SU-DHL-6 (cell line): ENCODE measurements at regions not wholly inside any gene's neighbourhood (a gene's known extent, or its start where the extent isn't known, plus 50 kb on each side); places are given as distances from the start of the nearest gene placed in this dataset.
"Not testable (repeated sequence)": the region's sequence is repeated elsewhere in the genome, so short reads cannot be mapped to it uniquely, and the experiment has no call there.

Experiments used
- H2AFZ ChIP-seq: fragments of 200-600 bp; sonication (generic); 2 replicates; pipeline ENCODE4 v1.6.1; 2014; ENCODE audit warnings: low read depth, mild to moderate bottlenecking, moderate library complexity, mixed read lengths, antibody characterized with exemption, low read length; ENCODE audit not compliant: severe bottlenecking
- H3F3A ChIP-seq: fragments of 200-600 bp; shearing (Covaris generic); 2 replicates; pipeline ENCODE4 v1.6.0; 2016; ENCODE audit warnings: antibody characterized with exemption, mild to moderate bottlenecking; ENCODE audit not compliant: insufficient read depth
- H3K27ac ChIP-seq: fragments of 200-600 bp; sonication (generic); 2 replicates; pipeline ENCODE4 v1.5.1; 2016; ENCODE audit warnings: low read depth, mild to moderate bottlenecking, low read length, moderate library complexity, mixed read lengths
- H3K27me3 ChIP-seq: fragments of 200-600 bp; sonication (generic), shearing (Covaris generic); 2 replicates; pipeline ENCODE4 v1.6.0; 2014; ENCODE audit warnings: mild to moderate bottlenecking, low read length
- H3K36me3 ChIP-seq: fragments of 200-600 bp; sonication (generic); 2 replicates; pipeline ENCODE4 v1.6.1; 2014; ENCODE audit warnings: mild to moderate bottlenecking, low read length, mixed read lengths
- H3K4me2 ChIP-seq: fragments of 300-600, 200-600 bp; shearing (Covaris generic), sonication (generic); 2 replicates; pipeline ENCODE4 v1.6.0; 2014; ENCODE audit warnings: low read length, low read depth, mild to moderate bottlenecking; ENCODE audit not compliant: poor library complexity, severe bottlenecking
- H3K4me3 ChIP-seq: fragments of 200-600 bp; sonication (generic); 2 replicates; pipeline ENCODE4 v1.5.1; 2014; ENCODE audit warnings: antibody characterized with exemption, low read length, mild to moderate bottlenecking, mixed read lengths; ENCODE audit not compliant: insufficient read depth, poor library complexity, severe bottlenecking
- H3K79me2 ChIP-seq: fragments of 200-600 bp; sonication (generic); 2 replicates; pipeline ENCODE4 v1.6.1; 2014; ENCODE audit warnings: mild to moderate bottlenecking, low read length, moderate library complexity; ENCODE audit not compliant: insufficient read depth
- H3K9ac ChIP-seq: fragments of 200-600 bp; sonication (generic); 2 replicates; pipeline ENCODE4 v1.7.0; 2014; ENCODE audit warnings: mild to moderate bottlenecking, low read length
- H3K9me2 ChIP-seq: fragments of 200-600 bp; sonication (generic); replicated peaks from 2 replicates; pipeline ENCODE4 v1.6.1; 2014; ENCODE audit warnings: low read length; ENCODE audit not compliant: insufficient read depth
- H3K9me3 ChIP-seq: fragments of 200-600 bp; sonication (generic); 2 replicates; pipeline ENCODE4 v1.6.1; 2014; ENCODE audit warnings: low read length, mixed read lengths; ENCODE audit not compliant: insufficient read depth
- H4K20me1 ChIP-seq: fragments of 200-600 bp; sonication (generic); 2 replicates; pipeline ENCODE4 v1.6.1; 2014; ENCODE audit warnings: low read depth, mild to moderate bottlenecking, antibody characterized with exemption, low read length, moderate library complexity, mixed read lengths
- EZH2phosphoT487 ChIP-seq: fragments of 200-600 bp; sonication (generic), shearing (Covaris generic); conservative IDR thresholded peaks from 2 replicates; pipeline ENCODE4 v1.6.1; 2018; ENCODE audit warnings: mild to moderate bottlenecking, antibody characterized with exemption, low read length, moderate library complexity, mixed read lengths
- TF ChIP-seq, protein P1 (sequence below): fragments of 200-600 bp; sonication (generic); IDR thresholded peaks from one replicate; pipeline ENCODE4 v1.5.1; 2017; ENCODE audit warnings: antibody characterized with exemption, mild to moderate bottlenecking, low read length, moderate library complexity; ENCODE audit not compliant: insufficient read depth, poor library complexity, severe bottlenecking

DNA sequence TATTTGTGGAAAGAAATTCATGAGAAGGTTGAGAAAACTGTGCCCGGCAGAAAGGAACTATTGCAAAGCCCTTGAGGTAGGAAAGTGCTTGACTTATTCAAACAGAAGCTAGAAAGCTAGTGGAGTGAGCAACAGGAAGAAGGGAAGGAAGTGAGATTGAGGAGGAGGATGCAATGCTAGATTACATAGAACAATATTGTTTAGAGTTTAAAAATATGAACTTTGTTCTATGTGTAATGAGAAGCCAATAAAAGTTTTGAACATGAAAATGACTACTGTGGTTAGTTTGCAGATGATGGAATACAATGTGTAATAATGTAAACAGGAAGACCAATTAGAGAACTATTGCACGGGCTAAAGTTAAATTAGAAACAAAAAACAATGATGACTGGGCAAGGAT is 853.1 kb downstream of the TTLL7 start:
- H2AFZ ChIP-seq, H3K4me2 ChIP-seq: not testable (repeated sequence)

DNA sequence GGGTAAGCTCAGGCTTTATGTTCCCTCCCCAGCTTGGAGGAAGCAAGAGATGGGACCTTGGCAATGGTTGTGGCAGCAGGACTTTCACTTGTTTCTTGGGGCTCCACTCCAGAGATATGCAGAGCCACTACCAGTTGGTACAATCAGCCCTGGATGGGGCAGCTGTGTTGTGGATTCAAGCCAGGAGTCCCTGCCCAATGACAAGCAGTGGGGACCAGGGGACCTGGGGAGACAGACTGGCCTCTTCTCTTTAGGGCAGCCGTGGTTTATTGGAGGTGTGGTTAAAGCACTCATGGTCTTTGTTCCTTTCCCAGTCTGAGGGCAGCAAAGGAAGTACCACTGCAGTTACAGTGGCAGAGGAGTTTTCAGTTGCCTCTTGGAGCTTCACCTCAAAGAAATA is 856.1 kb downstream of the TTLL7 start:
- not testable (repeated sequence) for H3K9me3 ChIP-seq, H3K4me3 ChIP-seq, H3K9me2 ChIP-seq, H4K20me1 ChIP-seq, H3K27ac ChIP-seq, H3K36me3 ChIP-seq, H3K4me2 ChIP-seq, H3F3A ChIP-seq, H2AFZ ChIP-seq, H3K27me3 ChIP-seq, H3K9ac ChIP-seq, H3K79me2 ChIP-seq

More for the DNA sequence above, 853.1 kb downstream of the TTLL7 start:
- H3F3A ChIP-seq, H3K27ac ChIP-seq, H3K36me3 ChIP-seq, H3K79me2 ChIP-seq, H3K27me3 ChIP-seq, H3K9me3 ChIP-seq, H4K20me1 ChIP-seq, H3K9me2 ChIP-seq, H3K4me3 ChIP-seq, H3K9ac ChIP-seq: not testable (repeated sequence)

DNA sequence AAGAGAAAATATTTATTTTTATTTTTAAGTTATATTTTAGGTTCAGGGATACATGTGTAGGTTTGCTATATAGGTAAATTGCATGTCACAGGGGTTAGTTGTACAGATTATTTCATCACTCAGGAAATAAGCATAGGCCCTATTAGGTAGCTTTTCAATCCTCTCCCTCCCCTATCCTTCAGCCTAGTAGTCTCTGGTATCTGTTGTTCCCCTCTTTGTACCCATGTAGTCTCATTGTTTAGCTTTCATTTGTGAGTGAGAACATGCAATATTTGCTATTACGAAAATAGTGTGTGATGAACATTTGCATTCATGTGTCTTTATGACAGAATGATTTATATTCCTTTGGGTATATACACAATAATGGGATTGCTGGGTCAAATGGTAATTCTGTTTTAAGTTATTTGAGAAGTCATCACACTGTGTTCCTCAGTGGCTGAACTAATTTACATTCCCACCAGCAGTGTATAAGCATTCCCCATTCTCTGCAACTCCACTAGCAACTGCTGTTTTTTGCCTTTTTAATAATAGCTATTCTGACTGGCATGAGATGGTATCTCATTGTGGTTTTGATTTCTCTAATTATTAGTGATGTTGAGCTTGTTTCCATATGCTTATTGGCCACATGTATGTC is 863.3 kb downstream of the TTLL7 start:
- not testable (repeated sequence) for H3F3A ChIP-seq, H4K20me1 ChIP-seq, H3K79me2 ChIP-seq, H3K27ac ChIP-seq, H3K4me3 ChIP-seq, H3K36me3 ChIP-seq, H3K9me3 ChIP-seq, H2AFZ ChIP-seq, H3K4me2 ChIP-seq, H3K9me2 ChIP-seq, H3K9ac ChIP-seq, H3K27me3 ChIP-seq

DNA sequence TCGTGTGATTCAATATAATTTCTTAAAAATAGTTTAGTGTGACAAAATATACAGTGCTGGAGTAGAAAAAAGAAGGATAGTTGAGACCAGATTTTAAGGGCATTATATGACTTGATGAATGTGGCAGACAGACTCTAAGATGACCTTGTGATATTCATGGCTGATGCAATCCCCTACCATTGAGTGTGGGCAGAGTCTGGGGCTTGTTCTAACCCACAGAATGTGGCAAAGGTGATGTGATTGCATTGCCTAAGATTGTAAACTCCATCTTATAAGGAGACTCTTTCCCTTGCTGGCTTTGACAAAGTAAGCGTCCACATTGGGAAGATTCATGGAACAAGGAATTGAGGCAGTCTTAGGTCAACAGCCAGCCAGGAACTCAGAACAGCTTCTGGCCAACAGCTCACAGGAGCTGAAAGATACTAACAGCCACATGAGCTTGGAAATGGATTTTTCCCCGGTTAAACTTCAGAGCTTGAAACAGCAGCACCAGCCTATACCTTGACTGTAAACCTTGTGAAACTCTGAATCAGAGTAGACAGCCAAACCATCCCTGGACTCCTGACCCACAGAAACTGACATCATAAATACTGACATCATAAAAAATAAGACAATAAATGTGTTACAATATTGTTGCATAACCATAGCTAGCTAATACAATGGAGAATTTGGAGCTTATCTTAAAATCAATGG is 864.5 kb downstream of the TTLL7 start:
- H3K27ac ChIP-seq, H3K27me3 ChIP-seq, H3K4me3 ChIP-seq, H3K9me2 ChIP-seq, H3F3A ChIP-seq, H3K9ac ChIP-seq, H4K20me1 ChIP-seq, H3K4me2 ChIP-seq, H3K9me3 ChIP-seq, H2AFZ ChIP-seq, H3K79me2 ChIP-seq, H3K36me3 ChIP-seq: not testable (repeated sequence)

DNA sequence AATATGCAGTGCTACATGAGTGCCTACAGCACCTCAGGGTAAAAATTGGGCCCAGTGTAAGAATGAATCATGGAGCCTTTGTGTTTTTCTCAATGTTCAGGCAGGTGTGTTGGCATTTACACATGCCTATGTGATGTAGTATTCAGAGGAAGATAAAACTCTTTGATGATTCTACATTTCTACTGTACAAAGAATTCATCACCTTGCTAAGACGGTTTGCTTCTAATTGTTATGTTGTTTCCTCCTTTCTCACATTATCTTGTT is 867.3 kb downstream of the TTLL7 start:
- no peaks in the 10 kb centered on the region for H4K20me1 ChIP-seq
- no peaks in the 10 kb centered on the region for H3F3A ChIP-seq
- no peaks in the 10 kb centered on the region for H3K27me3 ChIP-seq
- no peak overlapping the region for H3K27ac ChIP-seq
- peak overlapping the region; percentile 5 for H2AFZ ChIP-seq
- no peaks in the 10 kb centered on the region for H3K9me2 ChIP-seq
- no peak overlapping the region for H3K9ac ChIP-seq
- no peak overlapping the region for H3K4me2 ChIP-seq
- TF ChIP-seq, protein P1, sequence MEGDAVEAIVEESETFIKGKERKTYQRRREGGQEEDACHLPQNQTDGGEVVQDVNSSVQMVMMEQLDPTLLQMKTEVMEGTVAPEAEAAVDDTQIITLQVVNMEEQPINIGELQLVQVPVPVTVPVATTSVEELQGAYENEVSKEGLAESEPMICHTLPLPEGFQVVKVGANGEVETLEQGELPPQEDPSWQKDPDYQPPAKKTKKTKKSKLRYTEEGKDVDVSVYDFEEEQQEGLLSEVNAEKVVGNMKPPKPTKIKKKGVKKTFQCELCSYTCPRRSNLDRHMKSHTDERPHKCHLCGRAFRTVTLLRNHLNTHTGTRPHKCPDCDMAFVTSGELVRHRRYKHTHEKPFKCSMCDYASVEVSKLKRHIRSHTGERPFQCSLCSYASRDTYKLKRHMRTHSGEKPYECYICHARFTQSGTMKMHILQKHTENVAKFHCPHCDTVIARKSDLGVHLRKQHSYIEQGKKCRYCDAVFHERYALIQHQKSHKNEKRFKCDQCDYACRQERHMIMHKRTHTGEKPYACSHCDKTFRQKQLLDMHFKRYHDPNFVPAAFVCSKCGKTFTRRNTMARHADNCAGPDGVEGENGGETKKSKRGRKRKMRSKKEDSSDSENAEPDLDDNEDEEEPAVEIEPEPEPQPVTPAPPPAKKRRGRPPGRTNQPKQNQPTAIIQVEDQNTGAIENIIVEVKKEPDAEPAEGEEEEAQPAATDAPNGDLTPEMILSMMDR: no peak
- TF ChIP-seq EZH2phosphoT487: no peak
- H3K9me3 ChIP-seq: 0 out of 2 replicates have a peak, but pooled peaks cover 3% of the 10 kb centered on the region
- H3K79me2 ChIP-seq: no peaks in the 10 kb centered on the region
- H3K36me3 ChIP-seq: no peaks in the 10 kb centered on the region
- no peak overlapping the region for H3K4me3 ChIP-seq
